Smooth muscle cell of the brain vasculature (primary cell): ENCODE measurements at regions not wholly inside any gene's neighbourhood (a gene's known extent, or its start where the extent isn't known, plus 50 kb on each side); places are given as distances from the start of the nearest gene placed in this dataset.
"Not testable (repeated sequence)": the region's sequence is repeated elsewhere in the genome, so short reads cannot be mapped to it uniquely, and the experiment has no call there.

Source experiments
- DNase-seq: peaks from one replicate; pipeline ENCODE4 v3.0.0-alpha.2; 2012; ENCODE audit warnings: low read depth, low spot score

DNA sequence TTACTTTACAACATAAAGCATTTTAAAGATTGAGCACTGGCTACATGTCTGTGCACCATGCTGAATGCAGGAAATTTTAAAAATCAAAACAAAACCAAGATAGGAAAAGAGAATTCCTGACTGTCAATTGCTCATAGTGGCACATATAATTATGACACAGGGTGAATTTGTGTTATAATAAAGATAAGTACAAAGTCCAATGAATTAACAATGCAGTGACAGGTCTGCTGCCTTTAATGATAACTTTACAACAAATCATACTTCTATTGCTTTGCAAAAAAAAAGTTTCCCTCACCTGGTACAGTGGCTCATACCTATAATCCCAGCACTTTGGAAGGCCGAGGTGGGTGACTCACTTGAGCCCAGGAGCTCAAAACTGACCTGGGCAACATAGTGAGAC is 93.8 kb upstream of the OSBPL8 start:
- DNase-seq = no peak

DNA sequence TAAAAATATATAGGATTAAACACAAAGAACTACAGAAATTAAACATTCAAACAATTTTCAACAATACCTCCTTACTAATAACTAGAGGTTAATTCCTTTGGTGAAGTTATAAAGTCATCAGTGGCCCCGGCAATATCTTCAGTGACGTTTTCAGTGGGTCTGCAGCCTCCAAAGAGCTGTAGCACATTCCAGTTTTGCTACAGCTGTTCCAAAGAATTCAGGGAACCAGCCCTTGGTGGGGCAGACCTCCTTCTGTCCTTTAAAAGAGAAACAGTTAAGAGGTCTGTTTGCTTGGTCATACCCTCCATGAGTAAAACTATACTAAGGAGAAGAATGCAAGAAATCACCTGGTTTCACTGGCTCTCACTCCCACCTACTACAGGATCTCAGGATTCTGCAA is 99.2 kb upstream of the ZDHHC17 start:
- no peak for DNase-seq

DNA sequence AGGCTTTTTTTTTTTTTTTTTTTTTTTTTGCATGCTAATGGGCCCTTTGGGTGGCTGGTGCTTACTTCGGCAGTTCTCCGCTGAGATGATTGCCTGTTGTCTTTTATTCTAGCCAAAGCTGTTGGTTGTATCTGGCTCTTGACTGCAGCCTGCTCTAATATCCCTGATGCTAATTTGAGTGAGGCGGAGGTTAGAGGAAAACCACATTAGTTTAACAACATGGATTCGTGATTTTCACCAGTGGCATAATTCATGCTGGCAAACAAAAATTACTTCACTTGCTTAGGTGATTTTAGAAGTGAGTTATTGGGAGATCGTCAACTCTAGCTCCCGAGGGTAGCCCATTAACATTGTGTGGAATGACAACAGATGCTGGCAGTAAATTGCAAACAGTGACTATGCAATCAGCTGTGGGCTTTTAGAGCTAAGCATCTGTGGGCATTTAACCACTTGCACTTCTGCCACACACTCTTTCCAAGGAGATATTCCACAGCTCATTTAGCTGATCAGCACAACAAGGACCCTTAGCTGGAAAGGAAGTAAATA is 97.6 kb upstream of the ZDHHC17 start:
- no peak for DNase-seq

DNA sequence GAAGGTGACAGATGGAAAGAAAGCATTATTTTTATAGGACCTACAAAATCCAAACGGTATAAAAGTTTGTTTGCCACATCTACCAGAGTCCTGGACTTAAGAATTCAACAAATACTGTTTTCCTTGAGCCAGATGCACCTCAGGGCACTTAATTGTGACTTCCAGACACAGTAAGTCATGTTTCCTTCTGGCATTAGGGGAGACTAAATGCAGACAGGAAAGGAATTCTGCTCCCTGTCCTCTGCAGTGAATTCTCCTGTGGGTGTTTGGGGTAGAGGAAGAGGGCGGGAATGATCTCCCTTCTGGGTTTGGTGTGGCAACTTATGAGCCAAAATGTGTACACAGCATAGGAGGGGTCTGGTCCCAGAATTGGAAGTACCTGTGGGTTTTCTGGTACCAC is 93.9 kb upstream of the ZDHHC17 start:
- no peak for DNase-seq

DNA sequence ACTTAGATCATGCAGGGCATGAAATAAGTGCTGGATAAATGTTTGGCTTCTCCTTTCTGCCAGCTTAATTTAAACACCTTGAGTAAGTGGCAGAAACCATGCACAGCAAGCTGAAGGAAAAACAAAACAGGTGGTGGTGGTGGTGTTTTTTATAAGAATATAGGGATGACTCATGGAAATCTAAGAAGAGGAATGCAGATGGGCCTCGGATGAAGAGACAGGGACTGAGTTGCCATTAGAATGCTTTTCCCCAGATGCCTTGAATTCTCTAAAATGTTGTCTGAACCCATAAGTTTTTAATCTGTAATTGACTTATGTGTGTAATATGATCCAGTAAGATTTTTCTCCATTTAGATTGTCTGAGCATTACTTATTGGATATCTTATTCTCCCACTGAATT is 93.1 kb upstream of the ZDHHC17 start:
- DNase-seq = no peak

DNA sequence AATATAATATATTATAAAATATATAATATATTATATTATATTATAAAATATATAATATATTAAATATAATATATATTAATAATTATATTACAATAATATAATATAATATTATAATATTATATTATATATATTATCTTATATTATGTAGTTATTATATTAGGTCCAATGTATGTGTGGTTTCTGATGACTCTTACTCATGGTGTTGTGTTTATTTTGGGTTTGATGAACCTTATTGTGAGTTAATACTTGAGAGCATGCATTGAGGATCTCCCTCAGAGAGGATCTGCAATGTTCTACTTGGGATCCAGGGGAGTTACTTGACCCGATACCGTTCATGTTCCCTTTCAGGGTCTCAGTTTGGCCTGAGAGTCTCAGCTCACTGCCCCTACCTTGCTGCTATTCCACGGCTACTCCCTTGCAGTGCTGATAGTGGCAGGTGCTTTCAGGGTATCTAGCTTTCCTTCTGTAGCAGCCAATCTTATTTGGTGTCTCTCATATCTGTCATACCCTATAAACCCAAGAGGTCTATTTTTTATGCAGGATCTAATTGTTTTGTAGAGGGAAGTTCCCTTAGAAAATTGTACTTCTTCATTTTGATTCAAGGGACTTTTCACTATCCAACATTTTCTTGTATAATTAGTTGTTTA is 89.1 kb upstream of the ZDHHC17 start:
- no peak for DNase-seq

DNA sequence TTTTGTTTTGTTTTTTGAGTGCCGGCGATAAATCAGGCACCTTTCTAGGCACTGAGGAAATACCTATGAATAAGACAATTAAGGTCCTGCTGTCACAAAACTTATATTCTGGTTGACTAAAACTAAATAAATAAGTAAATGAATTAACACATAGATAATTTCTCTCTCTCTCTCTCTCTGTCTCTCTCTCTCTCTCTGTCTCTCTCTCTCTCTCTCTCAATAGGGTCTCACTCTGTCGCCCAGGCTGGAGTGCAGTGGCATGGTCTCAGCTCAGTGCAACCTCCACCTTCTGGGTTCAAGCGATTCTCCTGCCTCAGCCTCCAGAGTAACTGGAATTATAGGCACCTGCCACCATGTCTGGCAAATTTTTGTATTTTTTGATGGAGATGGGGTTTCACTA is 87.7 kb upstream of the ZDHHC17 start:
- DNase-seq = not testable (repeated sequence)

DNA sequence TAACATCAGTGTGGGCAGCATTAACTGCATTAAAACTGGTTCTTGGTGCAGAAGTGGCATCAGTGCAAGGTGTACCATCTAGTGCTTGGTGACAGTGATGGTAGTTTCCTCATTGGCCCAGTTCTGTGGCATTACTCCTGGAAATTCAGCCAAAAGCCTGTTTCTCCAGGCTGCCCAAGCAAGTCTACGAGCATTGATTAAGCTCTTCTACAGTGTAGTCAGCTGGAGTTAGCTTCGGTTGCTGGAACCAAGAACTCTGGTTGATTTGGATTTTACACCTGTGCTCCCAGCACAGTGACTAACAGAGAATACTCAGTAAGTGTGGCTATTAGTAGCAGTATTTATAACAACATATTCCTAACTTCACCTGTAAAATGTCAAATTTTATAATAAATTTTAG is 84.9 kb upstream of the ZDHHC17 start:
- DNase-seq = no peak

DNA sequence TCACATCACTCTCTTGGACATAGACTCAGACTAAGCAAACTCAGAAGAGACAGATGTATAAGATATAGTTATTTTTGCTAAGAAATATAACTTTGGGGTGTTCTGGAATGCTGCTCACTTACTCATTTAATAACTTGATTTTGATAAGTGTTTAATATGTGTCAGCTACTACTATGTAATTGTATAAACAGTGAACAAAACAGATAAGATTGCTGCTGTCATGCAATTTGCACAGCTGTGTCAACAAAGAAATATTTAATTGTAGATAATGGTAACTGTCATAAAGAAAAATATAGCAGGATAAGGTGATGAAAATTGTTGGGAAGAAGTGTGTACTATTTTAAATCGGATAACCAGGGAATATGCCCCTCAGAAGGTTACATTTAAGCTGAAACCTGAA is 84.1 kb upstream of the ZDHHC17 start:
- DNase-seq = no peak

DNA sequence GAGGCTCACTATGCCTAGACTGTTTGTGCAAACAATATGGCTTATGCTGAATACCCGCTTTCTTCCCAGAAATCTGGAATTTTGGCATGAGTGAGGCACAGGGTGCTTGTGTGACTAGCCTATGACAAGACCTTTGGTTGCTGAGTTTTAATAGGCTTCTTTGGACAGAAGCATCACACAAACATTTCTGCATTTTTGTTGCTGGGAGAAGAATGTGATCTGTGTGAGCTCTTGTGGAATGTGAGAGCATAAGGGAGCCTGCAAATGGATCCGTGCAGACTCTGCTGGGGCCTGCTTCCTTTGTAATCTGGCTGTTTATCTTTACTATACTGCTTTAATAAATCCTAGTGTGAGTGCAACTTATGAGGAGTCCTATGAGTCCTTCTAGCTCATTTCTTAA is 83.0 kb upstream of the ZDHHC17 start:
- no peak for DNase-seq

DNA sequence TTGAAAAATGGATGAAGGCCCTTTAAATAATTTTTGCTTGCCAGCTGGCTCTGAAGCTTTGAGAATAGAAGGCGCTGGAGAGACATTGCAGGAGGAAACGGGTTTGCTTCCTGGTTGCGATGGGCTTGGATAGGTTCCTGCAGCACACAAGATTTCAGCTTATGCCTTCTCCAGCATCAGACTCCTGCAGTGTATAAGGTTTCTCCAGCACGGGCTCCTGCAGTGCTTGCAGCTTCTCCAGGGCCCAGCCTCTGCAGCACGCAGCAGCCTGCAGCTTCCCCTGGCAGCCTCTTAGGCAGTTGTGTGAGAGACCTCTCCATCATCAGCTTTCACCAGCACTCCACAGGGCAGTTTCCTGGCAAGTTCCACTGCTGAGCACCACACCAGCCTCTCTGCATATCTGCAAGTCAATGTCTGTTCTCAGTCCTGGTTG is 78.7 kb upstream of the ZDHHC17 start:
- peak; percentile 62 for DNase-seq

DNA sequence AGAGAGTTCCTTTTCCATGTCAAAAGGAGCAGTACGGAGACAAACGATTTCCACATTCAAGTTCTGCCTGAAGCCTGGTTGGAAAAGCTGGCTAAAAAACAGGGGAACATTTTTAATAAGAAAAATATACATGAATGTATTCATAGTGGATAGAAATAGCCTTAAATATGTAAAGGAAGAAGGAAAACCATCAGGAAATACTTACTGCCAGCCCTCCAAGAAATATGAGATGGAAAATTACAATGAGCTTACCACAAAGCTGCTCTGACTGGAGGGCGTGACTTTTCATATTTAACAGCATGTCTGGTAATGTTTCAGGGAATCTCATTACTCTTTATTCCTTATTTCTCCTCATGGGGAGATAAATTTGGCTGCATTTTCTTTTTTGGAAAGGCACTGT is 75.9 kb upstream of the ZDHHC17 start:
- no peak for DNase-seq

DNA sequence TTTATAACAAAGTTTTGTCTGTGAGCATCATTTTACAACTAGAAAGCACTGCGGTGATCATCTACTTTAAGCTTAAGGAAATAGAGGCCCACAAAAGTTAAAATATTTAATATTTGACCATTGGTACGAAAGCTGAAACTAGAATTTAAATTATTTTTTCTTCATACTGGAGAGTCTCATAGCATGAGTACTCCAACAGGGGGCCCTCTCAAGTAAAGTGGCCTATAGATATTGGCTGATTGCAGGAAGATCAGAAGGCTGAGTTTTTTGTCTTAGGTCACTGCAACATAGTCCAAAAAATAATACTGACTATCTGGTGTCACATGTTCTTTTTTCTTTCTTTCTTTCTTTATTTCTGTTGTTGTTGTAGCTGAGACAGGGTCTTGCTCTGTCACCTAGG is 75.3 kb upstream of the ZDHHC17 start:
- no peak for DNase-seq

DNA sequence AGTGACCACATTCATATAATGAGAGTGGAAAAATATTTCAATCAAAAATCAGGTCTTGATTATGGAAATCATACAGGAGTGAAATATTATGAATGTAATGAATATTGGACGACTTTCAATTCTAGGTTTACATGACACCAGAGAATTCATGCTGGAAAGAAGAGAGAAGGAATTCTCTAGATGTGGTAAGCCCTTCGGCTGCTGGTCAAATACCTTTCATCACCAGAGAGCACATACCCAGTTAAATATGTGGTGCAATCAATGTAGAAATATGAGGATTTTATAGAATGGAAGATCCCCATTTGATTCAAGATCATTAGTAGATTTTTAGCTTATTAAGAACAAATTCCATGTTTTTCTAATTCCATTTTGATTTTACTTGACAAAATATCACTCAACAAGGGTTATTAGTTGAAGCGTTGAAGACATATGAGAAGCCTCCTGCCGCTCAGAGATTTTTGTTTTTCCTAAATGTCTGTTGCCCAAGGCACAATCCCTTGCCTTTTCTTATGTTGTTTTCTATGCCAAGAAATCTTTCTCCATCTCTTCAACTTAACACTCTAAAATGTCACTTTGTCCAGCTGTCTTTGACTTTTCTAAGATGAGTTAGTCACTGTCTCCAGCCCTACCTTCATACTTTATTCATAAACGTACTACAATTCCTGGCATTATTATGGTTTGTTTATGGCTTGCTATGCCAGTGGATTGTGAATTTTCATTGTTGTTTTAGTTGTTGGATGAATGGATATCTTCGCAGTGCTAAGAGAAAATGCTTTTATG is 72.8 kb upstream of the ZDHHC17 start:
- DNase-seq = no peak

DNA sequence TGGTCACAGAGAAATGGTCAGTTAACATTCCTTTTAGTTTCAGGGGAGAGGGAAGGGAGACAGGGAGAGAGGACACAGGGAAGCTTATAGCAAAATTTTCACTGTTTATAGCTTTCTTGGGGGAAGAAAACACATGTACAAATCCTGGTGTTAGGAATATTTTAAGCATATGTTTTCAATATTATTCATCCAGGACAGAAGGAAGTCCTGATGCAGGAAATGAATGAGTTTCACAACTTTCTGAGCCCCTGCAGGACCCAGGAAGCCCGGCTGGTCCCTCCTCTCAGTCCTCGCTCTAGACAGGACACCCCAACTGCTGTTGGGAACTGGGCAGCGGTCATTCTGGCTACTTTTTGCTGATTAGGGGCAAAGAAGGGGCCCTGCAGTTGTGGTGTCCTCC is 71.1 kb upstream of the ZDHHC17 start:
- DNase-seq = no peak

DNA sequence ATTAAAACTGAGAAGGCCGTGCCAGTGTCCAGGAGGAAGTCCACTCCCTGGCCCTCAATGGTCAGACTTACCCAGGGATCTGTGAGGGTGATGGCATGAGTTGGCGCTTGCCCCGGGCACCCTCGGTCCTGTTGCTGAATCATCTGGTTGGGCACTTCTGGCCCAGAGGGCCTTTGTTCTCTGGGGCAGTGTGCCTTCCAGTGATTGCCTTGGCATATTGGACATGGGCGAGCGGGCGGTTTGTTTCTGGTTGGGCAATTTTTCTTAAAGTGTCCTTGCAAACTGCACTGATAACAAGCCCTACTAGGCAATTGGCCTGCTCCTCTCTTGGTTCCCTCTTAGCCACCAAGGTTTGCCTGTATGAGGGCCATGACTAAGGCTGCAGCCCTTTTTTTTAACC is 69.5 kb upstream of the ZDHHC17 start:
- DNase-seq = no peak

DNA sequence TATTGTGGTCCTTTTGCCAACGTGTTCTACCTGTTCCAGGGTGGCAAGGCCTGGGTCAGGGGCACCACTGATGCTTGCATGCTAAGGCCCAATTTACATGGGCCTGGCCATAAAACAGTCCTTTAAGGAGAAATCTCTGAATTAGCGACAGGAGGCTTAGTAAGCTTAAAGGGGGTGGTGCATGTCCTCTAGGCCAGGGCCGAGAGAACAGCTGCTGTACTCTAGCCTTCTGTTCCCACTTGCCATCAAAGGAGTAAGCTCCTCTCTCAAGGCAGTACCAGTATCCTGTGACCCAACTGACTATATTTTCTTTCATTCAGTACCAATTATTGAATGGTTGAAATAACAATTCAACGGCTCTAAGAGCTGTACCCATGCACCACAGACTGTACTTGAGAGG is 67.7 kb upstream of the ZDHHC17 start:
- DNase-seq = no peak

DNA sequence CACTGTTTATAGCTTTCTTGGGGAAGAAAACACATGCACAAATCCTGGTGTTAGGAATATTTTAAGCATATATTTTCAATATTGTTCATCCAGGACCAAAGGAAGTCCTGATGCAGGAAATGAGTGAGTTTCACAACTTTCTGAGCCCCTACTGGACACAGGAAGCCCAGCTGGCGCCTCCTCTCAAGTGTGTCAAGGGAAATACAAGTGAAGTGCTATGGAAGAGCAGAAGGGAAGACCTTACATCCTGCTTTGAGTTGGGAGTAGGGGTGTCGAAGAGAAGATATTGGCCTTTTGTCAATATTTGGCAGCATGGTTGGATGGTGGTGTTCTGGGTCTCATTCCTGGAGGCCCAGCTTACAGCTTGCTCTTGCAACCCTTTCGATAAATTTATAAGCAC is 66.1 kb upstream of the ZDHHC17 start:
- DNase-seq = no peak

DNA sequence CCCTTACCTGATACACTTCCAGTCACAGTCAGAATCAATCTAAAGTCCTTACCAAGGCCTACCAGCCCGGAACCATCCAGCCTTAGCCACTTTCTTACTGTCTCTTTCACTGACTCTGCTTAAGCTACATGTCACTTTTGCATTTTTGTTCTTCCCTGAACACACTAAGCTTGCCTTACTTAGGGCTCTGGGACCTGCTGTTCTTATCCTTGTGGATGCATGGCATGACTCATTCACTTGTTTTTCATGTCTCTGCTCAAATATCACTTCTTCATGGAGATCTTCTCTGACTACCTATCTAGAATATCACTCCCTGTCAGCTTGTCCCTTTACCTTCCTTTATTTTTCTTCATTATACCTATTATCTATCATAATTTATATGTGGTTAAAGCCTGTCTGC is 65.6 kb upstream of the ZDHHC17 start:
- no peak for DNase-seq

DNA sequence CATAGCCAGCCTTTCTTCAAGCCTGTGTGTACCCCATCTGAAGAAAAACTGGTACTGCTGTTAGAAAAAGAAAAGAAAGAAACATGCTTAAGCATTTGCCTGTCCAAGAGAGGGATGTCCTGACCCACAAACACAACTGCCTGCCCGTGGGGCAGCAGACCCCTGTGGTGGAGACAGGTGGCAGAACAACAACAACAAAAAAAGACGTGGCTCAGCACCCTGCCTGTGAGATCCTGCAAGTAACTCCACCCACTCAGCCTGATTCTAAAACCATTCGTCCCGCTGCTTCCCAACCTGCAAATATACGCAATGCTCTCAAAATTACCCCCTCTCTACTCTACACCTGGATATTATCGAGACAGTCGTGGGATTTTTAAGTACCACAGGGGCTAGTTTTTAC is 64.9 kb upstream of the ZDHHC17 start:
- no peak for DNase-seq

DNA sequence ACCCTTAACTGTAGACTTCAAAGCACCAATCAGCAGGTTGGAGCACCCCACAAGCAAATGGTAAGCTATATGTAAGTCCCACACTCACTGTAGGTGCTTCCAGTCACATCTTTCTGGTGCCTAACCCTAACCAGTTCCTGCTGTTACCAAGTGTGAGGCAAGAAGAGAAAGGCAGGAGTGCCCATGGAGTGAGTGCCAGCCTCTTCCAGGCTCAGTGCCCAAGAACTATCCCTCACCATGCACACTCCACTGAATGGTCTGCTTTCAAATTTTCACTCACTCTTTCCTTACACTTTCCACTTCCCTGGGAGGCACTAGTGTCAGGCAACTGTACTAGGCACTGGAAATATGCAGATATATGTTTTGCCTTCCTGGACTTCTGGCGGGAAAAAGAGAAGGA is 62.2 kb upstream of the ZDHHC17 start:
- DNase-seq = no peak

DNA sequence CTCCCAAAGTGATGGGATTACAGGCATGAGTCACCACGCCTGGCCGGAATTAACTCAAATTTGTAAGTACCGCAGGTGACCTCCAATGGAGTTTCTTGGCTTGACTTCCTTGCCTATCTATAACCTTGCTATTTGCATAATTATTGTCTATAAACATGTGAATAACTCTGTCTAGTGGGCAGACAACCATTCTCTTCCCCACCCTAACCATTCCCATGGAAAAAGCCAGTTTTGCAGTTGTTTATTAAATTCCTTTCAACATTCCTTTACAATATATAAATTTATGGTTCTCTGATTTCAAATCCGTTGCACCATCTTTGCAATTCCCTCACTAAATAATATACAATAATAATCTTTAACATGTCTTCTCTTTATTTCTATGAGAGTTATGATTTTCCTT is 61.0 kb upstream of the ZDHHC17 start:
- no peak for DNase-seq

DNA sequence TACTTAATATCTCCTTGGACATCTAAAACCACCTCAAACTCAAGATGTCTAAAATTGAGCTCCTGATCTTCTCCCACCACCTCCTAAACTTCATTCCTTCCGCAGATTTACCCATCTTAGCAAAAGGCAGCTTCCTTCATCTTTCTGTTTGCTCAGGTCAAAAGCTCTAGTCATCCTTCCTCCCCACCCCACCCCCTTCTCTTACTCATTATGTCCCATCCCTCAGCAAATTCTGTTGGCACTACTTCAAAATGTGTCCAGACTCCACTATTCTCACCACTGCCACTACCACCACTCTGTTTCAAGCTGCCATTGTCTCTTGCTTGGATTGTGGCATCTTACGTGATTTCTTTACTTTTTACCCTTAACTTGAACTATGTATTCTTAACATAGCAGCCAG is 59.2 kb upstream of the ZDHHC17 start:
- DNase-seq = no peak
